AG10803 (cell line): ENCODE measurements at regions not wholly inside any gene's neighbourhood (a gene's known extent, or its start where the extent isn't known, plus 50 kb on each side); places are given as distances from the start of the nearest gene placed in this dataset.

Experiments used
- DNase-seq: peaks from one replicate; pipeline ENCODE4 v3.0.0; 2010; ENCODE audit warnings: low read depth
- H3K4me3 ChIP-seq: 2 replicates; pipeline ENCODE4 v1.5.1; 2011; ENCODE audit warnings: mild to moderate bottlenecking, low read length, control low read depth
- TF ChIP-seq, protein P1 (sequence below): conservative IDR thresholded peaks from 2 replicates; pipeline ENCODE4 v1.5.1; 2011; ENCODE audit warnings: mild to moderate bottlenecking, low read length, control low read depth, inconsistent platforms

GRCh38 chr16:55209626-55210025 is 114.4 kb upstream of the IRX6 start:
- no peak for DNase-seq
- H3K4me3 ChIP-seq: no peak overlapping the region
- TF ChIP-seq, protein P1, sequence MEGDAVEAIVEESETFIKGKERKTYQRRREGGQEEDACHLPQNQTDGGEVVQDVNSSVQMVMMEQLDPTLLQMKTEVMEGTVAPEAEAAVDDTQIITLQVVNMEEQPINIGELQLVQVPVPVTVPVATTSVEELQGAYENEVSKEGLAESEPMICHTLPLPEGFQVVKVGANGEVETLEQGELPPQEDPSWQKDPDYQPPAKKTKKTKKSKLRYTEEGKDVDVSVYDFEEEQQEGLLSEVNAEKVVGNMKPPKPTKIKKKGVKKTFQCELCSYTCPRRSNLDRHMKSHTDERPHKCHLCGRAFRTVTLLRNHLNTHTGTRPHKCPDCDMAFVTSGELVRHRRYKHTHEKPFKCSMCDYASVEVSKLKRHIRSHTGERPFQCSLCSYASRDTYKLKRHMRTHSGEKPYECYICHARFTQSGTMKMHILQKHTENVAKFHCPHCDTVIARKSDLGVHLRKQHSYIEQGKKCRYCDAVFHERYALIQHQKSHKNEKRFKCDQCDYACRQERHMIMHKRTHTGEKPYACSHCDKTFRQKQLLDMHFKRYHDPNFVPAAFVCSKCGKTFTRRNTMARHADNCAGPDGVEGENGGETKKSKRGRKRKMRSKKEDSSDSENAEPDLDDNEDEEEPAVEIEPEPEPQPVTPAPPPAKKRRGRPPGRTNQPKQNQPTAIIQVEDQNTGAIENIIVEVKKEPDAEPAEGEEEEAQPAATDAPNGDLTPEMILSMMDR: no peak

GRCh38 chr16:55212791-55213190 is 111.2 kb upstream of the IRX6 start:
- TF ChIP-seq, protein P1: no peak
- DNase-seq: no peak
- H3K4me3 ChIP-seq: no peak overlapping the region

- H3K4me3 ChIP-seq: no peak overlapping the region
- TF ChIP-seq, protein P1: no peak
- DNase-seq: no peak
These were observed 109.6 kb upstream of the IRX6 start for GRCh38 chr16:55214412-55214811.

- TF ChIP-seq, protein P1: no peak
These were observed 109.0 kb upstream of the IRX6 start for GRCh38 chr16:55214974-55215494.

DNA sequence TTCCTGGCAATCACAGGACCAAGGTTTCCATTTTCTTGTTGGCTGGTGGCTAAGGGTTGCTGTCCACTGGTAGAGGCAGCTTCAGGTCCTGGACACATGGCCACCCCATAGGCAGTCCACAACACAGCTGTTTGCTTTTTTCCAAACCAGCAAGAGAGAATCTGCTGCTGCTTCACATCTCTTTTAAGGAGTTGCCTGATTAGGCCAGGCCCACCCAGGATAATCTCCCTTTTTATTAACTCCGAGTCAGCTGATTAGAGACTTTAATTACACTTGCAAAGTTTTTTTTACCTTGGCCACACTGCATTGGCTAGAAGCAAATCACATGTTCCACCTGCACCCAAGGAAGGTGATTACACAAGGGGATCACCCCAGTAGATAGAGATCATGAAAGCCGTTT is 106.6 kb upstream of the IRX6 start:
- TF ChIP-seq, protein P1: no peak
- no peak for DNase-seq
- no peak overlapping the region for H3K4me3 ChIP-seq

More at GRCh38 chr16:55214974-55215494, 109.0 kb upstream of the IRX6 start:
- no peak for DNase-seq
- H3K4me3 ChIP-seq: no peak overlapping the region

DNA sequence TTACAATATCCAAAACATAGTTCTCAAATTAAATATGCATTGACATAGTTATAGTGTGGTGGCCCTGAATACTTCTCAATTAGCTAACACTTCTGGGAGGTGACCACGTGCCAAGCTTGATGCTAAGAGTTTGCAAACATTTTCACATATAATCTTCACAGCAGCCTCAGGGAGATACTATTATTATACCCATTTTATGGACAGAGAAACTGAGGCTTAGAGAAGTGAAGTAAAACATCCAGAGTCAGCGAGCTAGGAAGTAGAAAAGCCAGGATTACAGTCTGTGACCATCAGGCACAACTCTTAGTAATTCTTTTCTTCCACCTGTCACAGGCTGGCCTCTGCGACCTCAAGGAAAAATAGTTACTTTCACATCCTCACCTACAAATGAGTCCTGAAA is 102.2 kb upstream of the IRX6 start:
- no peak for DNase-seq
- no peak overlapping the region for H3K4me3 ChIP-seq
- TF ChIP-seq, protein P1: no peak

DNA sequence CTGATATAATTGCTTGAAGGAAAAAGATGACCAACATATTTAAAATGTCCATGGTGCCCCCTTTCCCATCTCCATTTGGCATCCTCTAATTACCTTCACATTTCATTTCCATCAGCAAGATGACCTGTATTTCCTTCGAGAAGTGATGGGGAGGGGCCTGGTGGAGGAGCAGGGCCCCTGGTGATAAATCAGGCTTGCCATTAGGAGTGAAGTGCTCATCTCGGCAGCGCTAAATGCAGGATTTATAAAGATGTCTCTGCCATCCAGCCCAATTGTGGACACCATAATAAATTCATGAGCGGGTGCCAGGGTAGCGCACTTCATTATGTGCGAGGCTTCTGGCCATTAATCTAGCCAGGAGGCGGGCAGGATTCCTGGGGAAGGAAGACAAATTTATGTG is 101.5 kb upstream of the IRX6 start:
- no peak for DNase-seq
- TF ChIP-seq, protein P1: no peak
- no peak overlapping the region for H3K4me3 ChIP-seq
